ENCODE measurements at regions not wholly inside any gene's neighbourhood (a gene's known extent, or its start where the extent isn't known, plus 50 kb on each side); places are given as distances from the start of the nearest gene placed in this dataset.

DNA sequence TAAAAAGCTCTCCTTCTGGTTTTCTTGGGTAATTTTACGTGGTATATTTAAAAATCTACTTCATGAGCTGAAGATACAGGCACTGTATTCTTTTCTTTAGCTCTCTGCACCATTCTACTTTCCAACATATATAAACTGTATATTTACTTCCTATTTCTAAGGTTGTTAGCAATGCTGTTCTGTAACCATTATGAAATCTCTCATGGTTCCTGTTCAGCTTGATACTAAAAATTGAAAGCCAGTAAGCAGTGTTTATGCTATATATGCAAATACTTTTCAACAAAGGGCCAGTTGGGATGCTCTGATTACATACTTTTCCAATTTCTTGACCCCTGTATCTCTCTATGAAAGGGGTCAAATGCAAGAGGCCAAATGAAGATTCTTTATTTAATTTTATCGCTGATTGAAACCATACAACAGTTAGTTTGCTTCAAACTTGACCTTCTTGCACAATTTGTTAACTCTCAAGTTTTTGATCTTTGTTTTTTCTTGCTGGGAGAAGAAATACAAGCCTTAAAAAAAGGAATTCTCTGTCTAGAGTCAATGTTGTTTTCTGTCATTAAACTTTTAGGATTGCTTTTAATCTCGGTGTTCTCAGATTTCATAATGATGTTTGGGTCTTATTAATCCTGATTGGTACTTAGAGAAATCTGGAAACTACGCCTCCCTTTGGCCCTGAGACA is 223.2 kb downstream of the PRL start:
- Histone ChIP-seq H3K27me3 (ENCODE audit: control insufficient read depth in 3 of 3, insufficient read depth in 3 of 3, low read length in 2 of 3) (no peaks in the 10 kb centered on the region), H3K4me3 (no peak overlapping the region), H3K36me3 (ENCODE audit: control insufficient read depth in 4 of 4, insufficient read depth in 4 of 4, low read length in 4 of 4) (no peaks in the 10 kb centered on the region), H3K9ac (ENCODE audit: insufficient read depth in 1 of 2, low read length in 2 of 2) (no peak overlapping the region), H3K27ac (ENCODE audit: low read depth in 1 of 2, low read length in 1 of 2) (no peak overlapping the region), H3K9me3 (ENCODE audit: control insufficient read depth in 4 of 4, insufficient read depth in 3 of 4, low read length in 3 of 4) (no peaks in the 10 kb centered on the region), H3K4me1 (ENCODE audit: control insufficient read depth in 5 of 5, insufficient read depth in 5 of 5, low read length in 5 of 5) (peaks cover 0 to 52% (median 28%) of the 10 kb centered on the region in 5 donors)
- TF ChIP-seq, protein P1, sequence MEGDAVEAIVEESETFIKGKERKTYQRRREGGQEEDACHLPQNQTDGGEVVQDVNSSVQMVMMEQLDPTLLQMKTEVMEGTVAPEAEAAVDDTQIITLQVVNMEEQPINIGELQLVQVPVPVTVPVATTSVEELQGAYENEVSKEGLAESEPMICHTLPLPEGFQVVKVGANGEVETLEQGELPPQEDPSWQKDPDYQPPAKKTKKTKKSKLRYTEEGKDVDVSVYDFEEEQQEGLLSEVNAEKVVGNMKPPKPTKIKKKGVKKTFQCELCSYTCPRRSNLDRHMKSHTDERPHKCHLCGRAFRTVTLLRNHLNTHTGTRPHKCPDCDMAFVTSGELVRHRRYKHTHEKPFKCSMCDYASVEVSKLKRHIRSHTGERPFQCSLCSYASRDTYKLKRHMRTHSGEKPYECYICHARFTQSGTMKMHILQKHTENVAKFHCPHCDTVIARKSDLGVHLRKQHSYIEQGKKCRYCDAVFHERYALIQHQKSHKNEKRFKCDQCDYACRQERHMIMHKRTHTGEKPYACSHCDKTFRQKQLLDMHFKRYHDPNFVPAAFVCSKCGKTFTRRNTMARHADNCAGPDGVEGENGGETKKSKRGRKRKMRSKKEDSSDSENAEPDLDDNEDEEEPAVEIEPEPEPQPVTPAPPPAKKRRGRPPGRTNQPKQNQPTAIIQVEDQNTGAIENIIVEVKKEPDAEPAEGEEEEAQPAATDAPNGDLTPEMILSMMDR (IDR thresholded peaks at IDR 0.05; ENCODE audit: control extremely low read depth, extremely low read depth) = no peak
- WGBS, 2 donors = 66 to 73% methylated on average over 4 of the region's 4 CpGs
- ATAC-seq (ENCODE audit: insufficient read depth, low FRiP score) = no peak
- DNase-seq = peak in 1 of 3 donors; percentile 38

DNA sequence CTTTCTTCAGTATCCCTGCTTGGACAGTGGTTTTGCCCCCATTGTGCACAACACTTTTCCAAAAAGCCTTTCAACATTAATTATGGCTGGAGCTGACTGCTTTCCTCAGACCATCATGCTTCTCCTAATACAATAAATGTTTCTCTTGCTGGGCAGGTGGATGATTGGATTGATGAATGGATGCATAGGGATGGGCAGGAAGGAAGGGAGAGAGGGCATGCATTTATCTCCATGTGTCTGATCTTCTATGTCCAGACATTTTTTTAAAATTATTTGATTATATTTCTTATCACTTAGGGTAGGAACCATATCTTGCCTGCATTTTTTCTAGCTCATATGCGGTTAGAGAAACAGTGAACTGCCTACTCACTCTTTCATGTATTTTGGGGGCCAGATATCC is 218.5 kb downstream of the PRL start:
- no peak for DNase-seq
- Histone ChIP-seq H3K9me3 (ENCODE audit: control insufficient read depth in 4 of 4, insufficient read depth in 3 of 4, low read length in 3 of 4) (no peaks in the 10 kb centered on the region), H3K27me3 (ENCODE audit: control insufficient read depth in 3 of 3, insufficient read depth in 3 of 3, low read length in 2 of 3) (no peaks in the 10 kb centered on the region), H3K4me3 (no peak overlapping the region), H3K36me3 (ENCODE audit: control insufficient read depth in 4 of 4, insufficient read depth in 4 of 4, low read length in 4 of 4) (no peaks in the 10 kb centered on the region), H3K27ac (ENCODE audit: low read depth in 1 of 2, low read length in 1 of 2) (no peak overlapping the region), H3K9ac (ENCODE audit: insufficient read depth in 1 of 2, low read length in 2 of 2) (no peak overlapping the region), H3K4me1 (ENCODE audit: control insufficient read depth in 5 of 5, insufficient read depth in 5 of 5, low read length in 5 of 5) (peaks cover 0 to 25% (median 2%) of the 10 kb centered on the region in 5 donors)
- TF ChIP-seq, protein P1 (IDR thresholded peaks at IDR 0.05; ENCODE audit: control extremely low read depth, extremely low read depth) = no peak
- WGBS, 2 donors = 94 to 97% methylated on average over 1 of the region's 1 CpG
- ATAC-seq (ENCODE audit: insufficient read depth, low FRiP score) = no peak

DNA sequence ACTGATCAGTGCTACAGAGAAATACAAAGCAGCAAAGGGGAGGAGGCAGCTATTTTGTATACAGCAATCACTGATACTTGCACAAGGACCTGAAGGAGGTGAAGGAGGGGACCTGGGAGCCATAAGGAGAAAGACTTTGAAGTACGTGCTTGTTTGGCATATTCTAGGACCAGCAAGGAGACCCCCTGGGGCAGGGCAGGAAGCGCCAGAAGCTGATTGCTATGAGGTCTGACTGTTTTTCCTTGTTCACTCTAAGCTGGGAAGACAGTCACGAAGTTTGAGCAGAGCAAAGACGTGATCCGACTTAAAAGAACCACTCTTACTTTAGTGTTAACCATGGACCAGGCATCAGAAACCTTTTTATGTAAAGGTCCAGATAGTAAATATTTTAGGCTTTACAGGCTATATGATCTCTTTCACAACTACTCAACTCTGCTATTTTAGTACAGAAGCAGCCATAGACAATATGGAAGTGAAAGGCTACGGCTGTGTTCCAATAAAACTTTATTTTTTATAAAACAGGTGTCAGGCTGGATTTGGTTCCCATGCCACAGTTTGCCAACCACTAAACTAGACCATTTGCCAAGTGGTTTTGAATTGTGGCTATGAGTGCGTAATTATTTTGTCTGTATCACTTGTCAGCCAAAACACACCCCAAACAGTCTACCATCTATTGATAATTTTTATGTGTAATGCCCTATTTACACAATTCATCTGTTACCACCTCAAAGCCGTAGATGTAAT is 217.9 kb downstream of the PRL start:
- TF ChIP-seq, protein P1 (IDR thresholded peaks at IDR 0.05; ENCODE audit: control extremely low read depth, extremely low read depth) = no peak
- 92 to 96% methylated on average over 8 of the region's 8 CpGs for WGBS, 2 donors
- Histone ChIP-seq H3K4me3 (no peak overlapping the region), H3K9me3 (ENCODE audit: control insufficient read depth in 4 of 4, insufficient read depth in 3 of 4, low read length in 3 of 4) (no peaks in the 10 kb centered on the region), H3K27ac (ENCODE audit: low read depth in 1 of 2, low read length in 1 of 2) (no peak overlapping the region), H3K9ac (ENCODE audit: insufficient read depth in 1 of 2, low read length in 2 of 2) (no peak overlapping the region), H3K4me1 (ENCODE audit: control insufficient read depth in 5 of 5, insufficient read depth in 5 of 5, low read length in 5 of 5) (peaks cover 0 to 24% (median 5%) of the 10 kb centered on the region in 5 donors), H3K36me3 (ENCODE audit: control insufficient read depth in 4 of 4, insufficient read depth in 4 of 4, low read length in 4 of 4) (no peaks in the 10 kb centered on the region), H3K27me3 (ENCODE audit: control insufficient read depth in 3 of 3, insufficient read depth in 3 of 3, low read length in 2 of 3) (no peaks in the 10 kb centered on the region)
- ATAC-seq (ENCODE audit: insufficient read depth, low FRiP score) = no peak
- no peak for DNase-seq

Data from lung (tissue), 11 donors.